PC-3 (cell line): ENCODE measurements at regions not wholly inside any gene's neighbourhood (a gene's known extent, or its start where the extent isn't known, plus 50 kb on each side); places are given as distances from the start of the nearest gene placed in this dataset.

Experiments
- CTCF ChIP-seq: fragments of 300-600 bp; sonication (generic); conservative IDR thresholded peaks from 2 replicates; pipeline ENCODE4 v1.5.1; 2017; ENCODE audit warnings: antibody characterized with exemption, low read depth, mild to moderate bottlenecking, low read length
- EZH2 ChIP-seq: fragments of 300-600 bp; sonication (generic); IDR thresholded peaks from one replicate; pipeline ENCODE4 v1.6.1; 2017; ENCODE audit warnings: antibody characterized with exemption, mild to moderate bottlenecking, low read length; ENCODE audit not compliant: unreplicated experiment

- TF ChIP-seq CTCF (no peak), EZH2 (no peak)
Measured at GRCh38 chr14:97779140-97779539, 982.0 kb downstream of the VRK1 start.
